ENCODE measurements at regions not wholly inside any gene's neighbourhood (a gene's known extent, or its start where the extent isn't known, plus 50 kb on each side); places are given as distances from the start of the nearest gene placed in this dataset.

DNA sequence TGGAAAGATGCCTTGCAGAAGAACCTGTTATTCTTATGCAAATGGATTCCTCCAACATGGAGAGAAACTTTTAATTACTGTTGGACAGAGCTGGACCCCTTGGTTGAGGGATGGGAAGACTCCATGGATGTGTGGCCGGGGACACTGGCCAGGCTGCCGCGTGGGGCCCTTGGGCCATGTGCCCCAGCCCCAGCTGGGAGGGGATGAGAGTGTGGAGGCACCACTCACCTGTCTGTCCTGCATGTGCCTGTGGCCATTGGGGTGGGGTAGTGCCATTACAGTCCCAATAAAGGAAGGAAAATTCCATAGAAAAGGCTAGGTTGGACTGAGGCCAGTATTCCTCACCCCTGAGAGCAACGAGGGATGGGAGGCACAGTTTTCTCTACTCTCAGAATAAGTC lies 564.5 kb upstream of the PTBP2 start:
- TF ChIP-seq CTCF (IDR thresholded peaks at IDR 0.05) (no peak), POLR2A (IDR thresholded peaks at IDR 0.05) (no peak)
